B cell (primary cell): ENCODE measurements at regions not wholly inside any gene's neighbourhood (a gene's known extent, or its start where the extent isn't known, plus 50 kb on each side); places are given as distances from the start of the nearest gene placed in this dataset.

ENCODE experiments used
- ATAC-seq: fragments of 200-7000 bp; cut with Tn5 transposase; one replicate; pipeline ENCODE4 v1.10.0; 2021; ENCODE audit warnings: low read depth, mild to moderate bottlenecking, moderate number of reproducible peaks, moderate library complexity
- CTCF ChIA-PET: fragments of 350-600 bp; sonication (Branson Sonifier 250); formaldehyde crosslinking; loops from one replicate; lab custom pipeline; 2021; ENCODE audit warnings: antibody characterized with exemption, inconsistent platforms; lab: Charles Lee
- POLR2A ChIA-PET: fragments of 350-600 bp; sonication (Branson Sonifier 250); formaldehyde crosslinking; loops from one replicate; lab custom pipeline; 2021; ENCODE audit warnings: antibody characterized with exemption; lab: Charles Lee
- DNase-seq: peaks from one replicate; pipeline ENCODE4 v3.0.0; 2013
- H2AFZ ChIP-seq: 2 replicates; pipeline ENCODE4 v1.6.1; 2012; ENCODE audit warnings: mild to moderate bottlenecking, low read depth, low read length; ENCODE audit not compliant: insufficient read depth, poor library complexity, severe bottlenecking
- H3K27ac ChIP-seq, 2 donors: 1 replicate in 1 of 2; 2 replicates in 1 of 2; pipeline ENCODE4 v1.5.1; 2012 to 2013; ENCODE audit warnings: low read length in 2 of 2, mild to moderate bottlenecking in 2 of 2, moderate library complexity in 1 of 2
- H3K27me3 ChIP-seq, 4 experiments: fragments of 200-600 bp in 1 of 4; sonication (generic) in 1 of 4; replicated peaks in 1 of 4; 1 replicate in 2 of 4; 2 replicates in 2 of 4; pipeline versions ENCODE4 v1.6.1 to v1.7.0; 2013 to 2016; ENCODE audit warnings: low read length in 3 of 4, mild to moderate bottlenecking in 2 of 4, mixed read lengths in 1 of 4, moderate library complexity in 1 of 4; ENCODE audit not compliant: insufficient read depth in 4 of 4, control insufficient read depth in 3 of 4; ENCODE audit errors: control extremely low read depth in 1 of 4
- H3K36me3 ChIP-seq, 2 experiments: replicated peaks in 1 of 2; 1 replicate in 1 of 2; 2 replicates in 1 of 2; pipeline versions ENCODE4 v1.6.1 to v1.7.1; 2013; ENCODE audit warnings: low read length in 1 of 2; ENCODE audit not compliant: insufficient read depth in 2 of 2, control insufficient read depth in 1 of 2; ENCODE audit errors: control extremely low read depth in 1 of 2, extremely low read depth in 1 of 2
- H3K4me1 ChIP-seq, 2 donors: fragments of 200-600 bp in 1 of 2; sonication (generic) in 1 of 2; 1 replicate in 1 of 2; 2 replicates in 1 of 2; pipeline versions ENCODE4 v1.5.1 to v1.6.1; 2013 to 2017; ENCODE audit warnings: low read length in 2 of 2; ENCODE audit not compliant: control insufficient read depth in 2 of 2, insufficient read depth in 2 of 2
- H3K4me2 ChIP-seq: replicated peaks from 2 replicates; pipeline ENCODE3; 2012; ENCODE audit warnings: mild to moderate bottlenecking, low read depth, low read length; ENCODE audit not compliant: poor library complexity, severe bottlenecking
- H3K4me3 ChIP-seq, 5 experiments: fragments of 200-600 bp in 1 of 5; sonication (generic) in 1 of 5; 1 replicate in 3 of 5; 2 replicates in 2 of 5; pipeline versions ENCODE4 v1.5.1 to v1.7.0; 2011 to 2016; ENCODE audit warnings: low read length in 4 of 5, mild to moderate bottlenecking in 4 of 5, low read depth in 2 of 5, control low read depth in 1 of 5, moderate library complexity in 1 of 5; ENCODE audit not compliant: insufficient read depth in 1 of 5; ENCODE audit errors: control extremely low read depth in 1 of 5, extremely low read depth in 1 of 5
- H3K79me2 ChIP-seq: fragments of 200-600 bp; sonication (generic); one replicate; pipeline ENCODE4 v1.6.0; 2016; ENCODE audit warnings: low read length; ENCODE audit not compliant: control insufficient read depth, insufficient read depth
- H3K9ac ChIP-seq: fragments of 200-600 bp; sonication (generic); 2 replicates; pipeline ENCODE4 v1.6.1; 2017; ENCODE audit warnings: mild to moderate bottlenecking, low read length, moderate library complexity
- H3K9me3 ChIP-seq, 3 donors: one replicate each; pipeline versions ENCODE4 v1.6.1 to v1.7.1; 2013; ENCODE audit warnings: low read length in 2 of 3; ENCODE audit not compliant: control insufficient read depth in 2 of 3, insufficient read depth in 1 of 3; ENCODE audit errors: control extremely low read depth in 1 of 3
- H4K20me1 ChIP-seq: 2 replicates; pipeline ENCODE4 v1.6.0; 2012; ENCODE audit warnings: mild to moderate bottlenecking, low read length; ENCODE audit not compliant: insufficient read depth, control insufficient read depth, poor library complexity, severe bottlenecking
- H3K27ac Mint-ChIP-seq: one replicate; pipeline ENCODE4 v1.8.0; 2021; ENCODE audit warnings: mixed read lengths
- H3K27me3 Mint-ChIP-seq: one replicate; pipeline ENCODE4 v1.8.0; 2021; ENCODE audit warnings: mixed read lengths
- H3K4me1 Mint-ChIP-seq: one replicate; pipeline ENCODE4 v1.8.0; 2021; ENCODE audit warnings: mixed read lengths
- H3K4me3 Mint-ChIP-seq: one replicate; pipeline ENCODE4 v1.8.0; 2021; ENCODE audit warnings: mixed read lengths
- H3K9me3 Mint-ChIP-seq: one replicate; pipeline ENCODE4 v1.8.0; 2022; ENCODE audit warnings: mixed read lengths; ENCODE audit not compliant: insufficient read depth
- CTCF ChIP-seq: fragments of 200-600 bp; IDR thresholded peaks from one replicate; pipeline ENCODE4 v1.8.0; 2022; ENCODE audit warnings: antibody characterized with exemption, mild to moderate bottlenecking
- EZH2 ChIP-seq: IDR thresholded peaks from 2 replicates; pipeline ENCODE4 v1.6.1; 2012; ENCODE audit warnings: borderline replicate concordance, low read depth, mild to moderate bottlenecking, moderate library complexity, low read length; ENCODE audit not compliant: insufficient read depth, poor library complexity, severe bottlenecking
- WGBS: methylation state at CpG from one replicate; pipeline ENCODE4 v1.1.5; 2013; ENCODE audit warnings: missing lambda C conversion rate; ENCODE audit not compliant: insufficient coverage; 5-methylcytosine and 5-hydroxymethylcytosine counted together
- intact Hi-C: fragments of 100-400 bp; cut with micrococcal nuclease; formaldehyde crosslinking; loops from one replicate; pipeline ENCODE4 v1.10.0; 2022

- DNase-seq (no peak), ATAC-seq (no peak)
- no peaks in the 10 kb centered on the region for H3K9me3 Mint-ChIP-seq
- Histone ChIP-seq H4K20me1 (no peaks in the 10 kb centered on the region), H3K36me3 (no peaks in the 10 kb centered on the region), H3K79me2 (no peaks in the 10 kb centered on the region), H3K4me1 (no peaks in the 10 kb centered on the region), H3K27me3 (no peaks in the 10 kb centered on the region), H2AFZ (no peak overlapping the region), H3K27ac (no peak overlapping the region), H3K9ac (no peak overlapping the region), H3K9me3 (no peaks in the 10 kb centered on the region), H3K4me2 (no peak overlapping the region), H3K4me3 (no peak overlapping the region)
- POLR2A ChIA-PET: no interaction called here
- H3K4me1 Mint-ChIP-seq: no peaks in the 10 kb centered on the region
- TF ChIP-seq CTCF (no peak), EZH2 (no peak)
- H3K4me3 Mint-ChIP-seq: no peak overlapping the region
- WGBS: 80% methylated on average over 1 of the region's 2 CpGs
- H3K27ac Mint-ChIP-seq: no peak overlapping the region
- CTCF ChIA-PET: no interaction called here
- intact Hi-C loops: no loop called here
- peaks cover 16% of the 10 kb centered on the region for H3K27me3 Mint-ChIP-seq
Measured at GRCh38 chr1:56146449-56146848, 432.9 kb downstream of the PLPP3 start.

- no peaks in the 10 kb centered on the region for H3K9me3 Mint-ChIP-seq
- ChIA-PET CTCF (no interaction called here), POLR2A (no interaction called here)
- no peak overlapping the region for H3K4me3 Mint-ChIP-seq
- no CpG with 5 or more reads among the region's 1 CpG for WGBS
- no peaks in the 10 kb centered on the region for H3K27me3 ChIP-seq
- H3K9ac ChIP-seq: no peak overlapping the region
- intact Hi-C loops: no loop called here
- no peaks in the 10 kb centered on the region for H3K4me1 ChIP-seq
- H3K4me1 Mint-ChIP-seq: no peaks in the 10 kb centered on the region
- H3K4me3 ChIP-seq: no peak overlapping the region
- no peak overlapping the region for H2AFZ ChIP-seq
- H3K36me3 ChIP-seq: no peaks in the 10 kb centered on the region
- TF ChIP-seq CTCF: no peak
- peaks cover 16% of the 10 kb centered on the region for H3K27me3 Mint-ChIP-seq
- H4K20me1 ChIP-seq: no peaks in the 10 kb centered on the region
- no peak for ATAC-seq
- H3K9me3 ChIP-seq: no peaks in the 10 kb centered on the region
- H3K27ac ChIP-seq: no peak overlapping the region
- DNase-seq: no peak
- H3K79me2 ChIP-seq: no peaks in the 10 kb centered on the region
- H3K27ac Mint-ChIP-seq: no peak overlapping the region
- no peak overlapping the region for H3K4me2 ChIP-seq
Measured at GRCh38 chr1:56145581-56145980, 433.8 kb downstream of the PLPP3 start.
